Effector CD8-positive, alpha-beta T cell (primary cell): ENCODE measurements at regions not wholly inside any gene's neighbourhood (a gene's known extent, or its start where the extent isn't known, plus 50 kb on each side); places are given as distances from the start of the nearest gene placed in this dataset.
"Not testable (repeated sequence)": the region's sequence is repeated elsewhere in the genome, so short reads cannot be mapped to it uniquely, and the experiment has no call there.

Source experiments
- DNase-seq: peaks from one replicate; lab custom pipeline; 2025; lab: John Stamatoyannopoulos, UW

GRCh38 chr4:131750006-131750405 lies 1399.1 kb upstream of the PCDH10 start:
- not testable (repeated sequence) for DNase-seq

- DNase-seq: not testable (repeated sequence)
These were observed 1398.6 kb upstream of the PCDH10 start for GRCh38 chr4:131750469-131750868.

DNA sequence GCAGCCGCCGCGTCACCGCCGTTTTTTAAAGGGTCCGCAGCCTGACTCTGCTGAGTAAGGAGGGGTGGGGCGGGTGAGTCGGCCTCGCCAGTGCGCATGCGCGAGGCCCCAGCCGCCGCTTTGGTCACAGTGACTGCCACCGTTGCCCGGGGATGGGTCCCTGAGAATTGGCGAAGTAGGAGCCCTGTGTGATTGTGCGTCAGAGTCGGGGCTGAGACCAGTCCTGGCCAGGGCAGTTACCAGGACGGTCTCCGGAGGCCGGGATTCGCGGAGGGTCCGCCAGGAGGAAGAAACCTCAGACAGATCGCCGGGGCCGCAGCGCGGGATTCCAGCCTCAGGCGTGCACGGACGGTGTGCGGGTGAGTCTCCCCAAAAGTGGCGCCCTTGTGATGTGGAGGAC lies 1386.9 kb upstream of the PCDH10 start:
- DNase-seq: not testable (repeated sequence)

- no peak for DNase-seq
These were observed 1384.4 kb upstream of the PCDH10 start for GRCh38 chr4:131764730-131765129.

- not testable (repeated sequence) for DNase-seq
These were observed 1374.7 kb upstream of the PCDH10 start for GRCh38 chr4:131774382-131774781.

- DNase-seq: not testable (repeated sequence)
These were observed 1338.5 kb upstream of the PCDH10 start for GRCh38 chr4:131810565-131810964.
